ENCODE measurements at regions not wholly inside any gene's neighbourhood (a gene's known extent, or its start where the extent isn't known, plus 50 kb on each side); places are given as distances from the start of the nearest gene placed in this dataset.

DNA sequence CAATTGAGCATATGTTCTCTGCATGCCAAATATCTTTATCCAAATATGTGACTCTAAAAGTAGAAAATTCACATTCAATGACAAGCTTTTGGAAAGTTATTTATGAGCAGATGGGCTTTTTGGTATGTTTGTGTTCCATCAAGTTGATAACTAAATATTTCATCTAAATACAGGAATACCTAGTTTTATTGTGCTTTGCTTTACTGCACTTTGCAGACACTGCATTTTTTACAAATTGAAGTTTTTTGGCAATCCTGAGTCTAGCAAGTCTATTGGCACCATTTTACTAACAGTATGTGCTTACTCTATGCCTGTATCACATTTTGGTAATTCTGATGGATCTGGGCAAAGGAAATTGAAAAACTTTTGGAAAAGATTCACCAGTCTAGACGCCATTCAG is 133.8 kb downstream of the ATXN7L3B start:
- no peak overlapping the region for H3K4me3 ChIP-seq
- no peak overlapping the region for H2AFZ ChIP-seq (ENCODE audit: control insufficient read depth, low read depth, low read length)
- H3K27me3 ChIP-seq (replicated peaks in 1 of 2; ENCODE audit: control insufficient read depth in 2 of 2, insufficient read depth in 2 of 2, low read length in 1 of 2): no peaks in the 10 kb centered on the region
- RAD21 ChIA-PET (ENCODE audit: unreplicated experiment): no interaction called here
- no peaks in the 10 kb centered on the region for H3K4me1 ChIP-seq (ENCODE audit: control insufficient read depth, insufficient read depth, low read length)
- no peak overlapping the region for H3K4me2 ChIP-seq (ENCODE audit: control insufficient read depth, insufficient read depth)
- DNase-seq (ENCODE audit: low read depth, low spot score): no peak
- H3K9me3 ChIP-seq (replicated peaks; ENCODE audit: control insufficient read depth, insufficient read depth, low read length): no peaks in the 10 kb centered on the region
- TF ChIP-seq, protein P1, sequence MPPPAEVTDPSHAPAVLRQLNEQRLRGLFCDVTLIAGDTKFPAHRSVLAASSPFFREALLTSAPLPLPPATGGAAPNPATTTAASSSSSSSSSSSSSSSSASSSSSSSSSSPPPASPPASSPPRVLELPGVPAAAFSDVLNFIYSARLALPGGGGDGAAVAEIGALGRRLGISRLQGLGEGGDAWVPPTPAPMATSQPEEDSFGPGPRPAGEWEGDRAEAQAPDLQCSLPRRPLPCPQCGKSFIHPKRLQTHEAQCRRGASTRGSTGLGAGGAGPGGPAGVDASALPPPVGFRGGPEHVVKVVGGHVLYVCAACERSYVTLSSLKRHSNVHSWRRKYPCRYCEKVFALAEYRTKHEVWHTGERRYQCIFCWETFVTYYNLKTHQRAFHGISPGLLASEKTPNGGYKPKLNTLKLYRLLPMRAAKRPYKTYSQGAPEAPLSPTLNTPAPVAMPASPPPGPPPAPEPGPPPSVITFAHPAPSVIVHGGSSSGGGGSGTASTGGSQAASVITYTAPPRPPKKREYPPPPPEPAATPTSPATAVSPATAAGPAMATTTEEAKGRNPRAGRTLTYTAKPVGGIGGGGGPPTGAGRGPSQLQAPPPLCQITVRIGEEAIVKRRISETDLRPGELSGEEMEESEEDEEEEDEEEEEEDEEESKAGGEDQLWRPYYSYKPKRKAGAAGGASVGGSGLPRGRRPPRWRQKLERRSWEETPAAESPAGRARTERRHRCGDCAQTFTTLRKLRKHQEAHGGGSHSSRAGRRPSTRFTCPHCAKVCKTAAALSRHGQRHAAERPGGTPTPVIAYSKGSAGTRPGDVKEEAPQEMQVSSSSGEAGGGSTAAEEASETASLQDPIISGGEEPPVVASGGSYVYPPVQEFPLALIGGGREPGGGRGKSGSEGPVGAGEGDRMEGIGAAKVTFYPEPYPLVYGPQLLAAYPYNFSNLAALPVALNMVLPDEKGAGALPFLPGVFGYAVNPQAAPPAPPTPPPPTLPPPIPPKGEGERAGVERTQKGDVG (CRISPR knock-in tag; IDR thresholded peaks at IDR 0.05): no peak
- TF ChIP-seq BMI1 (IDR thresholded peaks at IDR 0.05; ENCODE audit: borderline replicate concordance): no peak
- TF ChIP-seq, protein P2, sequence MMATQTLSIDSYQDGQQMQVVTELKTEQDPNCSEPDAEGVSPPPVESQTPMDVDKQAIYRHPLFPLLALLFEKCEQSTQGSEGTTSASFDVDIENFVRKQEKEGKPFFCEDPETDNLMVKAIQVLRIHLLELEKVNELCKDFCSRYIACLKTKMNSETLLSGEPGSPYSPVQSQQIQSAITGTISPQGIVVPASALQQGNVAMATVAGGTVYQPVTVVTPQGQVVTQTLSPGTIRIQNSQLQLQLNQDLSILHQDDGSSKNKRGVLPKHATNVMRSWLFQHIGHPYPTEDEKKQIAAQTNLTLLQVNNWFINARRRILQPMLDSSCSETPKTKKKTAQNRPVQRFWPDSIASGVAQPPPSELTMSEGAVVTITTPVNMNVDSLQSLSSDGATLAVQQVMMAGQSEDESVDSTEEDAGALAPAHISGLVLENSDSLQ (IDR thresholded peaks at IDR 0.05): no peak
- no peak for TF ChIP-seq FOXK2 (IDR thresholded peaks at IDR 0.05)
- TF ChIP-seq, protein P3, sequence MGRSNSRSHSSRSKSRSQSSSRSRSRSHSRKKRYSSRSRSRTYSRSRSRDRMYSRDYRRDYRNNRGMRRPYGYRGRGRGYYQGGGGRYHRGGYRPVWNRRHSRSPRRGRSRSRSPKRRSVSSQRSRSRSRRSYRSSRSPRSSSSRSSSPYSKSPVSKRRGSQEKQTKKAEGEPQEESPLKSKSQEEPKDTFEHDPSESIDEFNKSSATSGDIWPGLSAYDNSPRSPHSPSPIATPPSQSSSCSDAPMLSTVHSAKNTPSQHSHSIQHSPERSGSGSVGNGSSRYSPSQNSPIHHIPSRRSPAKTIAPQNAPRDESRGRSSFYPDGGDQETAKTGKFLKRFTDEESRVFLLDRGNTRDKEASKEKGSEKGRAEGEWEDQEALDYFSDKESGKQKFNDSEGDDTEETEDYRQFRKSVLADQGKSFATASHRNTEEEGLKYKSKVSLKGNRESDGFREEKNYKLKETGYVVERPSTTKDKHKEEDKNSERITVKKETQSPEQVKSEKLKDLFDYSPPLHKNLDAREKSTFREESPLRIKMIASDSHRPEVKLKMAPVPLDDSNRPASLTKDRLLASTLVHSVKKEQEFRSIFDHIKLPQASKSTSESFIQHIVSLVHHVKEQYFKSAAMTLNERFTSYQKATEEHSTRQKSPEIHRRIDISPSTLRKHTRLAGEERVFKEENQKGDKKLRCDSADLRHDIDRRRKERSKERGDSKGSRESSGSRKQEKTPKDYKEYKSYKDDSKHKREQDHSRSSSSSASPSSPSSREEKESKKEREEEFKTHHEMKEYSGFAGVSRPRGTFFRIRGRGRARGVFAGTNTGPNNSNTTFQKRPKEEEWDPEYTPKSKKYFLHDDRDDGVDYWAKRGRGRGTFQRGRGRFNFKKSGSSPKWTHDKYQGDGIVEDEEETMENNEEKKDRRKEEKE (IDR thresholded peaks at IDR 0.05): no peak
- no peak for TF ChIP-seq RBBP5 (conservative IDR thresholded peaks at IDR 0.05)
- no peak for TF ChIP-seq GATAD2B (conservative IDR thresholded peaks at IDR 0.05; ENCODE audit: low read depth)
- TF ChIP-seq RCOR1 (conservative IDR thresholded peaks at IDR 0.05; ENCODE audit: low read depth, low read length): no peak
- TF ChIP-seq MYB (IDR thresholded peaks at IDR 0.05; ENCODE audit: borderline replicate concordance, low read depth, low read length): no peak
- no peak for TF ChIP-seq MTA3 (IDR thresholded peaks at IDR 0.05; ENCODE audit: borderline replicate concordance, low read length)
- TF ChIP-seq RB1 (IDR thresholded peaks at IDR 0.05; ENCODE audit: borderline replicate concordance): no peak
- no peak for TF ChIP-seq BACH1 (IDR thresholded peaks at IDR 0.05; ENCODE audit: borderline replicate concordance)
- TF ChIP-seq, protein P4, sequence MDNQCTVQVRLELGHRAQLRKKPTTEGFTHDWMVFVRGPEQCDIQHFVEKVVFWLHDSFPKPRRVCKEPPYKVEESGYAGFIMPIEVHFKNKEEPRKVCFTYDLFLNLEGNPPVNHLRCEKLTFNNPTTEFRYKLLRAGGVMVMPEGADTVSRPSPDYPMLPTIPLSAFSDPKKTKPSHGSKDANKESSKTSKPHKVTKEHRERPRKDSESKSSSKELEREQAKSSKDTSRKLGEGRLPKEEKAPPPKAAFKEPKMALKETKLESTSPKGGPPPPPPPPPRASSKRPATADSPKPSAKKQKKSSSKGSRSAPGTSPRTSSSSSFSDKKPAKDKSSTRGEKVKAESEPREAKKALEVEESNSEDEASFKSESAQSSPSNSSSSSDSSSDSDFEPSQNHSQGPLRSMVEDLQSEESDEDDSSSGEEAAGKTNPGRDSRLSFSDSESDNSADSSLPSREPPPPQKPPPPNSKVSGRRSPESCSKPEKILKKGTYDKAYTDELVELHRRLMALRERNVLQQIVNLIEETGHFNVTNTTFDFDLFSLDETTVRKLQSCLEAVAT (IDR thresholded peaks at IDR 0.05): no peak
- TF ChIP-seq KLF5 (IDR thresholded peaks at IDR 0.05; ENCODE audit: partially characterized antibody): no peak
- TF ChIP-seq, protein P5, sequence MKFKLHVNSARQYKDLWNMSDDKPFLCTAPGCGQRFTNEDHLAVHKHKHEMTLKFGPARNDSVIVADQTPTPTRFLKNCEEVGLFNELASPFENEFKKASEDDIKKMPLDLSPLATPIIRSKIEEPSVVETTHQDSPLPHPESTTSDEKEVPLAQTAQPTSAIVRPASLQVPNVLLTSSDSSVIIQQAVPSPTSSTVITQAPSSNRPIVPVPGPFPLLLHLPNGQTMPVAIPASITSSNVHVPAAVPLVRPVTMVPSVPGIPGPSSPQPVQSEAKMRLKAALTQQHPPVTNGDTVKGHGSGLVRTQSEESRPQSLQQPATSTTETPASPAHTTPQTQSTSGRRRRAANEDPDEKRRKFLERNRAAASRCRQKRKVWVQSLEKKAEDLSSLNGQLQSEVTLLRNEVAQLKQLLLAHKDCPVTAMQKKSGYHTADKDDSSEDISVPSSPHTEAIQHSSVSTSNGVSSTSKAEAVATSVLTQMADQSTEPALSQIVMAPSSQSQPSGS (IDR thresholded peaks at IDR 0.05; ENCODE audit: low read length): no peak
- no peak for TF ChIP-seq MEF2B (IDR thresholded peaks at IDR 0.05; ENCODE audit: partially characterized antibody, poor library complexity, severe bottlenecking)
- POLR2A ChIA-PET: no interaction called here
- 0% methylated on average over 1 of the region's 1 CpG for WGBS (ENCODE audit: insufficient coverage, insufficient replicate concordance, low lambda C conversion rate, missing lambda C conversion rate)
- H3K36me3 ChIP-seq (ENCODE audit: control insufficient read depth in 2 of 2, insufficient read depth in 2 of 2, low read length in 1 of 2): no peaks in the 10 kb centered on the region
- intact Hi-C loops (cut with micrococcal nuclease; ENCODE audit: unreplicated experiment): no loop called here
- H3K79me2 ChIP-seq (ENCODE audit: control insufficient read depth, insufficient read depth, low read length): no peaks in the 10 kb centered on the region
- no peak overlapping the region for H3K9ac ChIP-seq (ENCODE audit: control insufficient read depth, insufficient read depth, low read length)
- SMC1A ChIA-PET (ENCODE audit: uncharacterized antibody, unreplicated experiment): no interaction called here
- ATAC-seq: no peak
- in situ Hi-C loops (cut with MboI): no loop called here
- no peaks in the 10 kb centered on the region for H4K20me1 ChIP-seq (ENCODE audit: control insufficient read depth, insufficient read depth)
- FAIRE-seq: no peak
- no peak overlapping the region for H3K27ac ChIP-seq (ENCODE audit: control insufficient read depth, insufficient read depth)
- BruUV-seq (replicated peaks): no TSS peak
- CTCF ChIA-PET: interaction anchor here (0.5 to 1.0 kb wide), 2 partner anchors 18 to 1465 kb away, joined by 3 read pairs; no protein-coding TSS in a partner anchor
